ENCODE measurements at regions not wholly inside any gene's neighbourhood (a gene's known extent, or its start where the extent isn't known, plus 50 kb on each side); places are given as distances from the start of the nearest gene placed in this dataset.

DNA sequence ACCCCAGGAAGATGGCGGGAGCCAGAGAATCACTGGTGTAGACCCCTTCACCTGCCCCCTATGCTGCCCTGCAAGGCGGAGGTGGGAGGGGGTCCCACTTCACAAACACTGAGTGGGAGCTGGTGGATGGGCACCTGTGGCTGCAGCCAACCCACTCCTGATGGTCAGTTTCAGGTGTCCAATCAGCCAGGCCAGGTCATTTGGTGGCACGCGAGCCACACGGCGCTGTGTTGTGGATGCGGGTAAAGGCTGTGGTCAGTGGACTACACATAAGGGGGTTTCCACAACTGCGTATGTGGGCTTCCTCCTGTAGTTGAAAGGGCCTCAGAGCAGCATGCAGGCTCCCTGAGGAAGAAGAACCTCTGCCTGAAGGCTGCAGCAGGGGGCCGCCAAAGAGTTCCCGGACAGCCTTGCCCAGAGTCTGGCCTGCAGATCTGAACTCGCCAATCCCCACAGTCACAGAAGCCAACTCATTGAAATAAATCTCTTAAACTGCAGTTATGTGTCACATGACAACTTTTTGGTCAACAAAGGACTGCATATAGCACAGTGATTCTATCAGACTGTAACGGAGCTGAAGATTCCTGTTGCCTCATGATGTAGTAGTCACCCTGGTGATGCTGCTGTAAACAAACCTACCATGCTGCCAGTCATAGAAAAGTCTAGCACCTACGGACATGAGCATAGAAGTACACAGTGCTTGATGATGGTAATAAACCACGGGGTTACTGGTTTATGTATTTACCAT is 284.7 kb upstream of the IRX2 start:
- no peak for TF ChIP-seq POLR2A (IDR thresholded peaks at IDR 0.05)
- TF ChIP-seq, protein P1, sequence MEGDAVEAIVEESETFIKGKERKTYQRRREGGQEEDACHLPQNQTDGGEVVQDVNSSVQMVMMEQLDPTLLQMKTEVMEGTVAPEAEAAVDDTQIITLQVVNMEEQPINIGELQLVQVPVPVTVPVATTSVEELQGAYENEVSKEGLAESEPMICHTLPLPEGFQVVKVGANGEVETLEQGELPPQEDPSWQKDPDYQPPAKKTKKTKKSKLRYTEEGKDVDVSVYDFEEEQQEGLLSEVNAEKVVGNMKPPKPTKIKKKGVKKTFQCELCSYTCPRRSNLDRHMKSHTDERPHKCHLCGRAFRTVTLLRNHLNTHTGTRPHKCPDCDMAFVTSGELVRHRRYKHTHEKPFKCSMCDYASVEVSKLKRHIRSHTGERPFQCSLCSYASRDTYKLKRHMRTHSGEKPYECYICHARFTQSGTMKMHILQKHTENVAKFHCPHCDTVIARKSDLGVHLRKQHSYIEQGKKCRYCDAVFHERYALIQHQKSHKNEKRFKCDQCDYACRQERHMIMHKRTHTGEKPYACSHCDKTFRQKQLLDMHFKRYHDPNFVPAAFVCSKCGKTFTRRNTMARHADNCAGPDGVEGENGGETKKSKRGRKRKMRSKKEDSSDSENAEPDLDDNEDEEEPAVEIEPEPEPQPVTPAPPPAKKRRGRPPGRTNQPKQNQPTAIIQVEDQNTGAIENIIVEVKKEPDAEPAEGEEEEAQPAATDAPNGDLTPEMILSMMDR (IDR thresholded peaks at IDR 0.05), result no peak
- Histone ChIP-seq H3K27ac (no peak overlapping the region), H3K36me3 (no peaks in the 10 kb centered on the region), H3K9me3 (peaks cover 0 to 8% (median 0%) of the 10 kb centered on the region in 4 donors), H3K4me3 (no peak overlapping the region), H3K4me1 (no peaks in the 10 kb centered on the region), H3K27me3 (no peaks in the 10 kb centered on the region)
- DNase-seq (ENCODE audit: low spot score in 2 of 2), result no peak
- 83 to 84% methylated on average over 13 to 14 of the region's 14 CpGs for WGBS, 2 donors

DNA sequence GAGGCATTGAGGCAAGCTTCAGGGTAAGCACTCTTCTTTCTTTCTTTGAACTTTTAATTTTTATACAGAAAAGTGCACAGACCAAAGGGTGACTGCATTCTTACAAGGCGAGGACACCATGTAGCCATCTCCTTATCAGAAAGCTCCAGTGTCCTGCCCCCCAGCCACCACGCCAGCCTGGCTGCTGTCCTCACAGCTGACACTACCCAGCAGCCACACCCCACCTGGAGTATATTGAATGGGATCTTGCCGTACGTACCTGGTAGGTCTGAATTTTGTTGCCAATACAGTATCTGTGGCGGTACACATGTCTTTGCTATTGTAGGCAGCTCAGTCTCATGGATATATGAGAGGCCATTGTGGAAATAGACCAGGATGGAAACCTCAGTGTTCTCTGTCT is 284.0 kb upstream of the IRX2 start:
- TF ChIP-seq EP300 (IDR thresholded peaks at IDR 0.05) (no peak), POLR2A (IDR thresholded peaks at IDR 0.05) (no peak)
- TF ChIP-seq, protein P1 (IDR thresholded peaks at IDR 0.05), result no peak
- Histone ChIP-seq H3K27me3 (no peaks in the 10 kb centered on the region), H3K4me1 (no peaks in the 10 kb centered on the region), H3K36me3 (no peaks in the 10 kb centered on the region), H3K27ac (no peak overlapping the region), H3K9me3 (peaks cover 0 to 8% (median 0%) of the 10 kb centered on the region in 4 donors), H3K4me3 (no peak overlapping the region)
- 90 to 92% methylated on average over 5 of the region's 5 CpGs for WGBS, 2 donors
- DNase-seq (ENCODE audit: low spot score in 2 of 2), result no peak

DNA sequence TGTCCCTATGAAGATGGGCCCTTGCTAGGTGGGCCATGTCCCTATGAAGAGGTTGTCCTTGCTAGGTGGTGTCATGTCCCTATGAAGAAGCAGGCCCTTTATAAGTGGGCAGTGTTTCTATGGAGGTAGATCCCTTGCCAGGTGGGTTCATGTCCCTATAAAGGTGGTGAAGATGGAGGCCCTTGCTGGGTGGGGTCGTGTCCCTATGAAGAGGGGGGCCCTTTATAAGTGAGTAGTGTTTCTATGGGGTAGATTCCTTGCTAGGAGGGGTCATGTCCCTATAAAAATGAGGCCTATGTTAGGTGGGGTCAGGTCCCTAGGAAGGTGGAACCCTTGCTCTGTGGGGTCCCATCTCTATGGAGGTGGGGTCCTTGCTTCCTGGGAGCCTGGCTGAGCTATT is 283.4 kb upstream of the IRX2 start:
- Histone ChIP-seq H3K36me3 (no peaks in the 10 kb centered on the region), H3K27me3 (no peaks in the 10 kb centered on the region), H3K4me1 (no peaks in the 10 kb centered on the region), H3K4me3 (no peak overlapping the region), H3K27ac (no peak overlapping the region), H3K9me3 (peaks cover 0 to 8% (median 0%) of the 10 kb centered on the region in 4 donors)
- WGBS, 2 donors, result 40 to 50% methylated on average over 1 of the region's 1 CpG
- TF ChIP-seq, protein P1 (IDR thresholded peaks at IDR 0.05), result no peak
- no peak for TF ChIP-seq POLR2A (IDR thresholded peaks at IDR 0.05)
- no peak for DNase-seq (ENCODE audit: low spot score in 2 of 2)

DNA sequence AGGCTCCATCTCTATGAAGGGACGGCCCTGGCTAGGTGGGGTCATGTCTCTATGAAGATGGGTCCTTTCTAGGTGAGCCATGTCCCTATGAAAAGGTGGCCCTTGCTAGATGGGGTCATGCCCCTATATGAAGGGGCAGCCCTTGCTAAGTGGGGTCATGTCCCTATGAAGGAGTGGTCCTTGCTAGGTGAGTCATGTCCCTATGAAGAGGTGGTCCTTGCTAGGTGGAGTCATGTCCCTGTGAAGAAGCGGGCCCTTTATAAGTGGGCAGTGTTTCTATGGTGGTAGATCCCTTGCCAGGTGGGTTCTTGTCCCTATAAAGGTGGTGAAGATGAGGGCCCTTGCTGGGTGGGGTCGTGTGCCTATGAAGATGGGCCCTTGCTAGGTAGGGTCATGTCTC is 283.0 kb upstream of the IRX2 start:
- Histone ChIP-seq H3K36me3 (no peaks in the 10 kb centered on the region), H3K4me1 (no peaks in the 10 kb centered on the region), H3K4me3 (no peak overlapping the region), H3K27me3 (no peaks in the 10 kb centered on the region), H3K9me3 (peaks cover 0 to 10% (median 0%) of the 10 kb centered on the region in 4 donors), H3K27ac (no peak overlapping the region)
- DNase-seq (ENCODE audit: low spot score in 2 of 2), result no peak
- TF ChIP-seq EP300 (IDR thresholded peaks at IDR 0.05), result no peak
- 74 to 82% methylated on average over 3 of the region's 3 CpGs for WGBS, 2 donors

DNA sequence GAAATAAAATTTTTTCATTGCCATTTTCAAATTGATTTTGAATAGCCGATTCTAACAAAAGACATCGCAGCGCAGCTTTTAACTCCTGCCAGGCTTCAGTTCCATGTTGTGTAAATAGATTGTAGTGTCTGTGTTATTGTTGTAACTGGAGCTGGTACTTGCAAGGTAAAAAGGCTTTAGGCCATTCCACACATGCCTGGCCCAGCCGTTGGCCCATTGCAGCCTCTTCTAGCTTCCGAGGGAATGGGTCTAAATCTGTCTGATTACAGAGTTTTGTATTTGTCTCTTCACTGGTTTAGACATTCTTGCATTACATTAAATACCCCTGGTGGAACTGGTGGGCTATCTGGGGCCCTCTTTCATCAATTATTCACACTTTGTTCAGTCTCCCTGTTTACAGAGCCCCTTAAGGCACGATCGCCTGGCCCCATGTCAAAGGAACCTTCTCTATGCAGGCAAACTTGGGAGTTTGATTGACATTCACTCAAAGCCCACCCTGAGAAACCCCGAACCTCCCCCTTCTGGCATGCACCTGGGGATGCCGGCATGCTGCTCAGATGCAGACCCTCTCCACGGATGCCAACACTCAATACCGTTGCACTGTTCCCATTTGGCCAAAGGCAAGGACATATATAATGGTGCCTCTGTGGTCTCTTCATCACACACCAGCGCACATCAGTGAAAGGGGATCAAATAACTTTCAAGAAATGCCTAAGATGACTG is 281.7 kb upstream of the IRX2 start:
- Histone ChIP-seq H3K4me1 (no peaks in the 10 kb centered on the region), H3K36me3 (no peaks in the 10 kb centered on the region), H3K9me3 (peaks cover 0 to 15% (median 0%) of the 10 kb centered on the region in 4 donors), H3K4me3 (no peak overlapping the region), H3K27me3 (no peaks in the 10 kb centered on the region), H3K27ac (no peak overlapping the region)
- TF ChIP-seq POLR2A (IDR thresholded peaks at IDR 0.05), result no peak
- TF ChIP-seq, protein P1 (IDR thresholded peaks at IDR 0.05), result no peak
- 63 to 74% methylated on average over 12 of the region's 12 CpGs for WGBS, 2 donors
- DNase-seq (ENCODE audit: low spot score in 2 of 2), result no peak

Measured in tibial nerve (tissue), 4 donors.